Fibroblast of villous mesenchyme (primary cell): ENCODE measurements at regions not wholly inside any gene's neighbourhood (a gene's known extent, or its start where the extent isn't known, plus 50 kb on each side); places are given as distances from the start of the nearest gene placed in this dataset.

Experiments
- DNase-seq: peaks from one replicate; pipeline ENCODE4 v3.0.0-alpha.2; 2010; ENCODE audit warnings: low read depth
- H3K4me3 ChIP-seq: 2 replicates; pipeline ENCODE4 v1.5.1; 2011; ENCODE audit warnings: low read depth, mild to moderate bottlenecking, low read length
- TF ChIP-seq, protein P1 (sequence below): IDR thresholded peaks from 2 replicates; pipeline ENCODE4 v1.5.1; 2012; ENCODE audit warnings: low read depth, mild to moderate bottlenecking, low read length; ENCODE audit not compliant: insufficient read depth

DNA sequence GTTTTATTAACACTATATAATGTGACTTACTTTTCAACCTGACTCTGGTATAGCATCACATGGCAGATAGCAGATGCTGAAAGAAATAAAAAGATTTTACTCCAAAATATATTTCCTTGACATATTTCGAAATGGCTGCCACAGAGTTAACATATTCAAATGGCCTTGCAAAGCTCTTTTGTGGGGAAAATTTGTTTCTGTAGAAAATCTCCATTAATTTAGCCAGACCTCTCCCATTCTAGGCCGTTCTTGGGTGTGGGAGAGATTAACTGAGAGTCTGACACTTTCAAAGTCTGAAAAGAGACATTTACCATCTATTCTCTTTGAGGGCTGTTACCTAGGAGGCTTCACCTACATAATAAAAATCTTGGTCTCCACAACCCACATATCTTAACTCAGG lies 217.2 kb downstream of the OTOR start:
- no peak for DNase-seq
- TF ChIP-seq, protein P1, sequence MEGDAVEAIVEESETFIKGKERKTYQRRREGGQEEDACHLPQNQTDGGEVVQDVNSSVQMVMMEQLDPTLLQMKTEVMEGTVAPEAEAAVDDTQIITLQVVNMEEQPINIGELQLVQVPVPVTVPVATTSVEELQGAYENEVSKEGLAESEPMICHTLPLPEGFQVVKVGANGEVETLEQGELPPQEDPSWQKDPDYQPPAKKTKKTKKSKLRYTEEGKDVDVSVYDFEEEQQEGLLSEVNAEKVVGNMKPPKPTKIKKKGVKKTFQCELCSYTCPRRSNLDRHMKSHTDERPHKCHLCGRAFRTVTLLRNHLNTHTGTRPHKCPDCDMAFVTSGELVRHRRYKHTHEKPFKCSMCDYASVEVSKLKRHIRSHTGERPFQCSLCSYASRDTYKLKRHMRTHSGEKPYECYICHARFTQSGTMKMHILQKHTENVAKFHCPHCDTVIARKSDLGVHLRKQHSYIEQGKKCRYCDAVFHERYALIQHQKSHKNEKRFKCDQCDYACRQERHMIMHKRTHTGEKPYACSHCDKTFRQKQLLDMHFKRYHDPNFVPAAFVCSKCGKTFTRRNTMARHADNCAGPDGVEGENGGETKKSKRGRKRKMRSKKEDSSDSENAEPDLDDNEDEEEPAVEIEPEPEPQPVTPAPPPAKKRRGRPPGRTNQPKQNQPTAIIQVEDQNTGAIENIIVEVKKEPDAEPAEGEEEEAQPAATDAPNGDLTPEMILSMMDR = no peak

DNA sequence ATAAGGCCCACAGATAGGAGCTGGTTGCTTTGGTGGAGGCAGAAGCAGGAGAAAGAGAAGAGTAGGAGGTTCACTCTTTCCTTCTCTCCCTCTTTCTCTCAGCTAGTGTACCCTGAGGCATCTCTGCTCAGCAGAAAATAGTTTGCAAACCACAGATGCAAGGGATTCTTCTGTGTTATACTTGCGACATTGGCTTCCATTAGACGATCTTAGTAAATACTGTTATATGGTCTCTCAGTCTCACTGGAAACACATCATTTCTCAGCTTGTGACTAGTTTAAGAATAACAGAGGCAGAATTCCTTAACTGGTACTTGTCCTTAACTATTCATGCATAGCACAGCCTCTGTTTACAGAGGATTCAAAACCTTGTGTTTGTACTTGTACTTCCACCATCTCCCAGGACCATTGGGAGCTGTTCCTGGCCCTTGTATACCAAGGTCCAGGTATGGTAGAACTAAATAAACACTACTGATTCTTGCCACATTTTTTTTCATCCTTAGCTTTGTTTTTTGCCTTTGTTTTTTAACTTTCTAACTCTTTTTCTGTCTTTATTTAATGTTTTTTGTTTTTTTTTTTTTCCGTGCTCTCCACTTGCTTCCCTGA lies 218.2 kb downstream of the OTOR start:
- DNase-seq = no peak
- no peak overlapping the region for H3K4me3 ChIP-seq
- TF ChIP-seq, protein P1 = no peak

More for the DNA sequence above, 217.2 kb downstream of the OTOR start:
- no peak overlapping the region for H3K4me3 ChIP-seq

DNA sequence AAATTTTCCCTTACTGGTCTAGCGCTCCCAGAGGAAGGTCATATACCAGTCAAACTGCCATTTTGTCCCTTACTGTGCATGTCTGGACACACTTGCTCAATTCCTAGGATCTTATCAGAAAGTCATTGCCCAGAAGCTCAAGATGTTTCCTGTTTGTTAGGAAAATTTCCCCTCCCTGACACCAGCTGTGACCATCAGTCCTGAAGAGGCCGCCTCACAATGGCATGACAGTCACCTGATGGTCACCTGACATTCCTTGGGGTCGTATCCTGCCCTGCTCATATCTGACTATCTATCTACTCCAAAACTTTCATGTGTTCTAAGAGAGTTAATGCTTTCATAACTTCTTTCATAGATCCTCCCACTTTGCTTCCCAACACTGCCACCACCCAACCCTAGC lies 219.9 kb downstream of the OTOR start:
- TF ChIP-seq, protein P1 = no peak
- H3K4me3 ChIP-seq = no peak overlapping the region
- DNase-seq = no peak

DNA sequence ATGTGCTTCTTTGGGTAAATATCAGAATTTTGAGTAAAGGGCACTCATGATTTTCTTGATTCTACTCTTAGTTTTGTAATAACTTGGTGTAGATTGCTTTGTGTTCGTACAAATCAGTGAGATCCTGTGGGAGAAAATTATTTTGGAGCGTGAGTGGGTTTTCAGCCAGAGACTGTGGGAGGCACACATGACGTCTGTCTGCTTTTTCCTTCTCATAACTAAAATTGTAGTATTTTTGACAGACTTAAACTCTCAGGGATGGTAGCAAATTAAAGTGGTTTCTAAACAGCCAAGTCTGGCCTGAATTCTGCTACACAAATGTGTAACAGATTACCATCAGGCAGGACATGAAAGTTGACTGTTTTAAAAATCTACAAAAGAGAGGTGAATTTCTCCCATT lies 222.6 kb downstream of the OTOR start:
- TF ChIP-seq, protein P1 = no peak
- no peak overlapping the region for H3K4me3 ChIP-seq
- no peak for DNase-seq

DNA sequence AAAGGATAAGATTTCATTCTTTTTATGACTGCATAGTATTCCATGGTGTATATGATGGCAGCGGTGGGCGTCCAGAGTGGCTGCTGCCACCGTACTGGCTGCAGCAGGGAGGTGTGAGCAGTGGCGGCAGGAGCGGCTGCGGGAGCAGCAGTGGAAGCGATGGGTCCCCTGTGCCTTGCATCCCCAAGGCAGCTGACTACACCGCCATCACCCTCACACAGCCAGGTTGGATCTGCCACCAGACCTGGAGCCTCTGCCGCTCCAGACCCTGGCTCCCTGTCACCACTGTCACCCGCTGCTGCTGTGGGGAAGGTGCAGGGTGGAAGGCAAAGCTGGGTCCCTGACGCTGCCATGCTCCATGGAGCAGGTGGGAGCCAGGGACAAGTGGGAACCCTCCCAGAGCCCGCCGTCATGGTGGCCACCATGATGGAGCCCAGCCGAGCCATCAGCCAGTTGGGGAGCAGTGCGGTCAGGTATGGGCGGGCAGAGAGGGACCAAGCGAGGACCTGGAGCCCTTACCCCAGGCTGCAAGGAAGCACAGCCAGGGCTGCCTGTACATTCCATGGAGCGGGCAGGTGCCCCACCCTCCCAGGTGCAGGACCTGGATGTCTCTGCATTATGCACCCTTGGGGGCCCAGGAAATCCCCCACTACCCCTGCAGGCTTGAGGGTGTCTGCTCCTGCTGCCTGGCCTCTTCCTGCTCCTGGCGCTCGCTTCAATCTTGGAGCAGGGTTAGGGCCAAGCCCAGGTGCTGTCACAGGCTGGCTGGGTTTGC lies 226.1 kb downstream of the OTOR start:
- DNase-seq = no peak
- H3K4me3 ChIP-seq = no peak overlapping the region
- TF ChIP-seq, protein P1 = no peak

DNA sequence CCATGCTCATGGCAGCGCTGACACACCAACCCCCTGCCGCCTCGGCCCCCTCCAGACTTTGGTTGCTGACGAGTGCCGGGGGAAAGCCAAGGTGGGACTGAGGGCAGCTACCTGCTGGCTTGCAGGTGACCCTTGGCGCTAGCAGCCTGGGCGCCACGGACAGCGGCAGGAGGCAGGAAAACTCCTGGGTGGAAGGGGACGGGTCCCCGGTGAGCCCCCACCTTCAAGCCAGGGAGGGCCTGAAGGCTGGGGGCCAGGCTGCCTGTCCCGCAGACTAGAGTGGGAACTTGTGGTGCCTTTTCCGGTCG lies 226.7 kb downstream of the OTOR start:
- TF ChIP-seq, protein P1 = no peak
- DNase-seq = no peak
- H3K4me3 ChIP-seq = no peak overlapping the region

DNA sequence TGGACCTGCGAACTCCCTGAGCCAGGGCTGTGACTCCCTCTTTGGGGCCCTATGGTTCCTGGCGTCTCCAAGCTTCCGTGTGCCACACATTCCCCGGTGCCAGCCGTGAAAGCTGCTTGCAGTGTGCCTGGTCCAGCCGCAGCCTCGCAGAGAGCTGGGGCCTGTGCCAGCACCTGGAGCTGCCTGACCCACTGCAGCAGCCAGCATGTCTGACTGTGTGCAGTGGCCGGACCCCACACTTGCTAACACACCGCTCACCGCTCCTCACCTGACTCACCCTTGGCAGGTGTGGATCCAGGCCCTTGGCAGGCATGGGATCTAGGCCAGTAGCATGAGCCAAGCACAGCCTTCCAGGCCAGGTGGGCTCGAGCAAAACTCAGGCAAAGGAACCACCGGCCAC lies 227.5 kb downstream of the OTOR start:
- TF ChIP-seq, protein P1 = no peak
- H3K4me3 ChIP-seq = no peak overlapping the region
- DNase-seq = no peak
